ENCODE measurements at regions not wholly inside any gene's neighbourhood (a gene's known extent, or its start where the extent isn't known, plus 50 kb on each side); places are given as distances from the start of the nearest gene placed in this dataset.
A peak's percentile ranks its signal among the peaks of the same experiment; 100 is the strongest.

DNA sequence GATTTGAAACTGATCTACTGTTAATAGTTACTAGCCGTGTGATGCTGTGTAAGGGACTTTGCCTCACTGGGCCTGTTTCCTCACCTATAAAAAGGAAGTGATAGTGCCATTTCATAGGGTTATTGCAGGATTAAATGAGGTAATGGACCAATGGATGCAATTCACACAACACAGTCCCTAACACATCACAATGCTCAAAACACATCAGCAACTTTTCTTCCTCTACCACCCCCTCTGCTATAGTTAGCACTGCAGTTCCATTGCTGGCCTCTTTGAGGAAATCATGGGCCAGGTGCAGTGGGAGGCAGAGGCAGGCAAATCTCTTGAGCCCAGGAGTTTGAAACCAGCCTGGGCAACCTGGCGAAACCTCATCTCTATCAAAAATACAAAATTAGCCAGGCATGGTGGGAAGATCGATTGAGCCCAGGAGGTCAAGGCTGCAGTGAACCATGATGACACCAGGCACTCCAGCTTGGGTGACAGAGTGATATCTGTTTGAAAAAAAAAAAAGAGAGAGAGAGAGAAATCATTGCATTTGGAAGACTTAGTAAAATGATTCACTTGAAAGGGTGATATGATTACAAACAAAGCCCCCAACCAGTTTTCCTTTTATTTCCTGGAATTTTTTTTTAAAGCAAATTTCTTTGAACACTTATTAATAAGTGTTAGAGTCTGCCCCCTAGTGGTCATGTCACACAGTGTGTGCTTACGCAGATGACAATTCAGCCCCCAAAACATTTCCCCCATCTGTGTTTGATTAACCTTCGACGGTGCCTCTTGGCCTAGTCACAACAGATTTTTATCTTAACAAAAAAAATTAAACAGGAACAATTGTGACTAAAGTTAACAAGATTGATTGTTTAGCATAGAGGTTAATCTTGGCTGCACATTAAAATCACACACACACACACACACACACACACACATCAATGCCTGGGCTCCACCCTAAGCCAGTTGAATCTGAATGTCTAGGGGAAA, 88.6 kb upstream of the BCL11A start:
- intact Hi-C loops (cut with DNase I) = no loop called here
- ATAC-seq = peak in 1 of 4 donors; percentile 36
- 32 to 43% (median 35%) methylated on average over 6 of the region's 6 CpGs for WGBS, 4 donors
- H3K4me3 ChIP-seq = no peak overlapping the region
- no peaks in the 10 kb centered on the region for H3K9me3 ChIP-seq
- peaks cover 0 to 11% (median 0%) of the 10 kb centered on the region in 12 donors for H3K4me1 ChIP-seq
- no peak overlapping the region for H3K27ac ChIP-seq
- no peak for DNase-seq
- H3K27me3 ChIP-seq = peaks cover 0 to 12% (median 0%) of the 10 kb centered on the region in 9 donors
- TF ChIP-seq POLR2A (IDR thresholded peaks at IDR 0.05) = no peak
- TF ChIP-seq, protein P1, sequence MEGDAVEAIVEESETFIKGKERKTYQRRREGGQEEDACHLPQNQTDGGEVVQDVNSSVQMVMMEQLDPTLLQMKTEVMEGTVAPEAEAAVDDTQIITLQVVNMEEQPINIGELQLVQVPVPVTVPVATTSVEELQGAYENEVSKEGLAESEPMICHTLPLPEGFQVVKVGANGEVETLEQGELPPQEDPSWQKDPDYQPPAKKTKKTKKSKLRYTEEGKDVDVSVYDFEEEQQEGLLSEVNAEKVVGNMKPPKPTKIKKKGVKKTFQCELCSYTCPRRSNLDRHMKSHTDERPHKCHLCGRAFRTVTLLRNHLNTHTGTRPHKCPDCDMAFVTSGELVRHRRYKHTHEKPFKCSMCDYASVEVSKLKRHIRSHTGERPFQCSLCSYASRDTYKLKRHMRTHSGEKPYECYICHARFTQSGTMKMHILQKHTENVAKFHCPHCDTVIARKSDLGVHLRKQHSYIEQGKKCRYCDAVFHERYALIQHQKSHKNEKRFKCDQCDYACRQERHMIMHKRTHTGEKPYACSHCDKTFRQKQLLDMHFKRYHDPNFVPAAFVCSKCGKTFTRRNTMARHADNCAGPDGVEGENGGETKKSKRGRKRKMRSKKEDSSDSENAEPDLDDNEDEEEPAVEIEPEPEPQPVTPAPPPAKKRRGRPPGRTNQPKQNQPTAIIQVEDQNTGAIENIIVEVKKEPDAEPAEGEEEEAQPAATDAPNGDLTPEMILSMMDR (IDR thresholded peaks at IDR 0.05) = peak; percentile 51 to 79 (median 70)
- no peaks in the 10 kb centered on the region for H3K36me3 ChIP-seq

- 88 to 91% (median 89%) methylated on average over 7 of the region's 7 CpGs for WGBS, 4 donors
- no peak for ATAC-seq
- peaks cover 0 to 6% (median 0%) of the 10 kb centered on the region in 12 donors for H3K4me1 ChIP-seq
- peaks cover 0 to 12% (median 0%) of the 10 kb centered on the region in 9 donors for H3K27me3 ChIP-seq
- TF ChIP-seq POLR2A (IDR thresholded peaks at IDR 0.05) = no peak
- TF ChIP-seq, protein P1 (IDR thresholded peaks at IDR 0.05) = no peak
- H3K27ac ChIP-seq = no peak overlapping the region
- intact Hi-C loops (cut with DNase I) = no loop called here
- H3K9me3 ChIP-seq = no peaks in the 10 kb centered on the region
- DNase-seq = no peak
- no peak overlapping the region for H3K4me3 ChIP-seq
- no peaks in the 10 kb centered on the region for H3K36me3 ChIP-seq
These were observed 90.3 kb upstream of the BCL11A start for GRCh38 chr2:60643747-60644146.

DNA sequence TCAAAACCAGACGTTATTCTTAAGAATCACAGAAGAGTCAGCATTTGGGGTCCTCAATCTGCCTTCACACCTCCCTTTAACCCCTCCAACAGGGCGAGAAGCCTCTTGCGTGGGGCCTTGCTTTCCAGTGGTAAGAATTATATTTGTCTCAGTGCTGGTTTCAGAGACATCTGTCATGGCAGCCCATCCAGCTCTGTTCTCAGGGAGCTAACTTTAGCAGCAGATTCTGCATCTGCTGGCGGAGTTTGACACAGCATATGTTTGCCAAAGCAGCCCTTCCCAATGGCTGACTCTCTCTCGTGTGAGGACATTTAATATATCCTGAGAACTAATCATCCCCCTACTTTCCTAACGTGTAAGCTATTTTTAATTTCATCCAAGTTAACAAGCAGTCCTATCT, 91.5 kb upstream of the BCL11A start:
- DNase-seq (peak in 4 of 5 donors; percentile 22 to 53 (median 35)), ATAC-seq (peak; percentile 56 to 88 (median 83))
- TF ChIP-seq, protein P1 (IDR thresholded peaks at IDR 0.05) = no peak
- TF ChIP-seq POLR2A (IDR thresholded peaks at IDR 0.05) = no peak
- 32 to 45% (median 38%) methylated on average over 6 of the region's 6 CpGs for WGBS, 4 donors
- Histone ChIP-seq H3K9me3 (no peaks in the 10 kb centered on the region), H3K27me3 (peaks cover 0 to 12% (median 0%) of the 10 kb centered on the region in 9 donors), H3K4me3 (peak overlapping the region in 1 of 12 donors; percentile 11), H3K36me3 (no peaks in the 10 kb centered on the region), H3K27ac (peak overlapping the region in 7 of 12 donors; percentile 15 to 69 (median 42)), H3K4me1 (peaks cover 0 to 6% (median 0%) of the 10 kb centered on the region in 12 donors)
- intact Hi-C loops (cut with DNase I) = no loop called here

DNA sequence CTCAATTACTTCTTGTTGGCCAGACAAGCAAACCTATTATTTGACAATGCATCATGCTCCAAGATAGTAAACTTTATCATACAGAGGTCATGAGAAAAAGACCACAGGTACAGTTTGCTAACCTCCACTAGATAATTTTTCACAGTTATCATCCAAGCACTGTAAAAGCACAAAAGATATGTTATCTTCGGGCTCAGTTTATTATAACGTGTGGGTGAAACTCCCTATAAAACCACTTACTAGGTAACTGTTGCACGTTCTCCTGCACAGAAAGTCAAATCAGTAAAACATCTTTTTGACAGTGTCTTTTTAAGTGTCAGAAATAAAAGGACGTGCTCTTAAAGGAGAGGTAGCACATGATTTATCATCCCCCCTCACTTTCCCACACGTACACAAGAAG, 94.7 kb upstream of the BCL11A start:
- intact Hi-C loops (cut with DNase I) = no loop called here
- no peaks in the 10 kb centered on the region for H3K9me3 ChIP-seq
- TF ChIP-seq, protein P1 (IDR thresholded peaks at IDR 0.05) = no peak
- TF ChIP-seq POLR2A (IDR thresholded peaks at IDR 0.05) = no peak
- no peak for ATAC-seq
- H3K4me3 ChIP-seq = no peak overlapping the region
- peaks cover 0 to 6% (median 0%) of the 10 kb centered on the region in 12 donors for H3K4me1 ChIP-seq
- H3K27me3 ChIP-seq = peaks cover 0 to 10% (median 0%) of the 10 kb centered on the region in 9 donors
- 57 to 65% (median 62%) methylated on average over 5 of the region's 5 CpGs for WGBS, 4 donors
- DNase-seq = no peak
- no peak overlapping the region for H3K27ac ChIP-seq
- H3K36me3 ChIP-seq = no peaks in the 10 kb centered on the region
